ENCODE measurements at regions not wholly inside any gene's neighbourhood (a gene's known extent, or its start where the extent isn't known, plus 50 kb on each side); places are given as distances from the start of the nearest gene placed in this dataset.
"Not testable (repeated sequence)": the region's sequence is repeated elsewhere in the genome, so short reads cannot be mapped to it uniquely, and the experiment has no call there.

- no peak for DNase-seq (ENCODE audit: low read depth)
- TF ChIP-seq CTCF (IDR thresholded peaks at IDR 0.05; ENCODE audit: insufficient read depth, low read depth, low read length, missing control alignments), result no peak
- H3K4me3 ChIP-seq (ENCODE audit: low read depth, low read length), result no peak overlapping the region
These were observed 99.5 kb upstream of the APCDD1 start for GRCh38 chr18:10354890-10355289.

GRCh38 chr18:10356999-10357398, 97.4 kb upstream of the APCDD1 start:
- not testable (repeated sequence) for DNase-seq (ENCODE audit: low read depth); H3K4me3 ChIP-seq (ENCODE audit: low read depth, low read length)

GRCh38 chr18:10361660-10362059, 92.8 kb upstream of the APCDD1 start:
- no peak overlapping the region for H3K4me3 ChIP-seq (ENCODE audit: low read depth, low read length)
- no peak for TF ChIP-seq CTCF (IDR thresholded peaks at IDR 0.05; ENCODE audit: insufficient read depth, low read depth, low read length, missing control alignments)
- no peak for DNase-seq (ENCODE audit: low read depth)

GRCh38 chr18:10365021-10365500, 89.4 kb upstream of the APCDD1 start:
- H3K4me3 ChIP-seq (ENCODE audit: low read depth, low read length), result no peak overlapping the region
- no peak for TF ChIP-seq CTCF (IDR thresholded peaks at IDR 0.05; ENCODE audit: insufficient read depth, low read depth, low read length, missing control alignments)
- no peak for DNase-seq (ENCODE audit: low read depth)

GRCh38 chr18:10365901-10366300, 88.5 kb upstream of the APCDD1 start:
- DNase-seq (ENCODE audit: low read depth), result no peak
- H3K4me3 ChIP-seq (ENCODE audit: low read depth, low read length), result no peak overlapping the region

GRCh38 chr18:10367836-10368235, 86.6 kb upstream of the APCDD1 start:
- no peak overlapping the region for H3K4me3 ChIP-seq (ENCODE audit: low read depth, low read length)
- DNase-seq (ENCODE audit: low read depth), result no peak
- no peak for TF ChIP-seq CTCF (IDR thresholded peaks at IDR 0.05; ENCODE audit: insufficient read depth, low read depth, low read length, missing control alignments)

More at GRCh38 chr18:10365901-10366300, 88.5 kb upstream of the APCDD1 start:
- no peak for TF ChIP-seq CTCF (IDR thresholded peaks at IDR 0.05; ENCODE audit: insufficient read depth, low read depth, low read length, missing control alignments)

- no peak for DNase-seq (ENCODE audit: low read depth)
- no peak for TF ChIP-seq CTCF (IDR thresholded peaks at IDR 0.05; ENCODE audit: insufficient read depth, low read depth, low read length, missing control alignments)
- no peak overlapping the region for H3K4me3 ChIP-seq (ENCODE audit: low read depth, low read length)
These were observed 85.7 kb upstream of the APCDD1 start for GRCh38 chr18:10368456-10369453.
